WTC11 (cell line): ENCODE measurements at regions not wholly inside any gene's neighbourhood (a gene's known extent, or its start where the extent isn't known, plus 50 kb on each side); places are given as distances from the start of the nearest gene placed in this dataset.

Experiments
- ATAC-seq: fragments of 200-7000 bp; cut with Tn5 transposase; 2 replicates; pipeline ENCODE4 v1.10.0; 2021; ENCODE audit warnings: mild to moderate bottlenecking, moderate library complexity
- CTCF ChIA-PET: fragments of 300-600 bp; sonication (Branson Sonifier 250); formaldehyde crosslinking; loops from one replicate; lab custom pipeline; 2021; ENCODE audit warnings: antibody characterized with exemption; lab: Charles Lee
- POLR2A ChIA-PET: fragments of 350-600 bp; sonication (Branson Sonifier 250); formaldehyde crosslinking; loops from one replicate; lab custom pipeline; 2021; ENCODE audit warnings: antibody characterized with exemption; lab: Charles Lee
- DNase-seq: peaks from one replicate; pipeline ENCODE4 v3.0.0; 2021; ENCODE audit warnings: low spot score
- H3K27ac Mint-ChIP-seq: 2 replicates; pipeline ENCODE4 v1.8.0; 2021; ENCODE audit warnings: mixed read lengths
- H3K27me3 Mint-ChIP-seq: 2 replicates; pipeline ENCODE4 v1.8.0; 2021; ENCODE audit warnings: low read depth, mild to moderate bottlenecking, moderate library complexity, mixed read lengths
- H3K36me3 Mint-ChIP-seq: 2 replicates; pipeline ENCODE4 v1.8.0; 2021; ENCODE audit warnings: mixed read lengths
- H3K4me1 Mint-ChIP-seq: 2 replicates; pipeline ENCODE4 v1.8.0; 2022; ENCODE audit warnings: mixed read lengths
- H3K4me3 Mint-ChIP-seq: 2 replicates; pipeline ENCODE4 v1.8.0; 2021; ENCODE audit warnings: mild to moderate bottlenecking, moderate library complexity, mixed read lengths
- H3K9me3 Mint-ChIP-seq: 2 replicates; pipeline ENCODE4 v1.8.0; 2021; ENCODE audit warnings: mixed read lengths
- ATF2 ChIP-seq: sonication (generic); formaldehyde crosslinking; IDR thresholded peaks from 2 replicates; pipeline ENCODE4 v1.8.1; 2022; ENCODE audit warnings: low read depth, missing genetic modification reagents, borderline replicate concordance
- ATF6 ChIP-seq: sonication (generic); formaldehyde crosslinking; IDR thresholded peaks from 2 replicates; pipeline ENCODE4 v1.8.1; 2023; ENCODE audit warnings: mild to moderate bottlenecking, missing genetic modification reagents
- ETV6 ChIP-seq: sonication (generic); formaldehyde crosslinking; IDR thresholded peaks from 2 replicates; pipeline ENCODE4 v1.8.1; 2022; ENCODE audit warnings: mild to moderate bottlenecking, missing genetic modification reagents
- FOXK1 ChIP-seq: sonication (generic); formaldehyde crosslinking; IDR thresholded peaks from 2 replicates; pipeline ENCODE4 v1.8.0; 2022; ENCODE audit warnings: mild to moderate bottlenecking, moderate library complexity, missing genetic modification reagents
- GRHL2 ChIP-seq: fragments of 250-450 bp; sonication (Bioruptor Pico); IDR thresholded peaks from 2 replicates; pipeline ENCODE4 v1.8.0; 2022; ENCODE audit warnings: mild to moderate bottlenecking, moderate library complexity; ENCODE audit not compliant: insufficient replicate concordance, severe bottlenecking
- GTF2I ChIP-seq: fragments of 250-450 bp; sonication (Bioruptor Pico); conservative IDR thresholded peaks from 2 replicates; pipeline ENCODE4 v1.4.0; 2021; ENCODE audit warnings: mild to moderate bottlenecking
- HMGA2 ChIP-seq: fragments of 250-450 bp; sonication (Bioruptor Pico); IDR thresholded peaks from 2 replicates; pipeline ENCODE4 v1.4.0; 2021; ENCODE audit warnings: mild to moderate bottlenecking, moderate library complexity
- MAX ChIP-seq: sonication (generic); formaldehyde crosslinking; IDR thresholded peaks from 2 replicates; pipeline ENCODE4 v1.8.0; 2022; ENCODE audit warnings: mild to moderate bottlenecking, missing genetic modification reagents
- OVOL2 ChIP-seq: fragments of 250-450 bp; sonication (Bioruptor Pico); IDR thresholded peaks from 2 replicates; pipeline ENCODE4 v1.9.0; 2021; ENCODE audit warnings: mild to moderate bottlenecking, borderline replicate concordance
- RORB ChIP-seq: fragments of 250-450 bp; sonication (Bioruptor Pico); IDR thresholded peaks from 2 replicates; pipeline ENCODE4 v1.9.0; 2021; ENCODE audit warnings: mild to moderate bottlenecking
- SMAD4 ChIP-seq: sonication (generic); formaldehyde crosslinking; IDR thresholded peaks from 2 replicates; pipeline ENCODE4 v1.8.0; 2022; ENCODE audit warnings: mild to moderate bottlenecking, missing genetic modification reagents
- SOX15 ChIP-seq: fragments of 250-450 bp; sonication (Bioruptor Pico); IDR thresholded peaks from 2 replicates; pipeline ENCODE4 v1.9.0; 2021; ENCODE audit warnings: mild to moderate bottlenecking
- SP1 ChIP-seq: sonication (generic); formaldehyde crosslinking; conservative IDR thresholded peaks from 2 replicates; pipeline ENCODE4 v1.8.1; 2022; ENCODE audit warnings: missing genetic modification reagents
- ZNF121 ChIP-seq: sonication (generic); formaldehyde crosslinking; IDR thresholded peaks from 2 replicates; pipeline ENCODE4 v1.8.0; 2023; ENCODE audit warnings: missing genetic modification reagents
- ZNF281 ChIP-seq: sonication (generic); formaldehyde crosslinking; IDR thresholded peaks from 2 replicates; pipeline ENCODE4 v1.8.0; 2023; ENCODE audit warnings: mild to moderate bottlenecking, missing genetic modification reagents
- ZNF423 ChIP-seq: fragments of 250-450 bp; sonication (Bioruptor Pico); IDR thresholded peaks from 2 replicates; pipeline ENCODE4 v2.1.2; 2022; ENCODE audit warnings: mild to moderate bottlenecking, moderate library complexity
- ZNF671 ChIP-seq: fragments of 250-450 bp; sonication (Bioruptor Pico); IDR thresholded peaks from 2 replicates; pipeline ENCODE4 v1.8.0; 2021; ENCODE audit warnings: mild to moderate bottlenecking

GRCh38 chr1:29624320-29625083, 388.2 kb downstream of the PTPRU start:
- POLR2A ChIA-PET: no interaction called here
- no peak overlapping the region for H3K27ac Mint-ChIP-seq
- no peaks in the 10 kb centered on the region for H3K27me3 Mint-ChIP-seq
- H3K4me3 Mint-ChIP-seq: no peak overlapping the region
- no peak for TF ChIP-seq OVOL2 (CRISPR knock-in tag)
- ATAC-seq (no peak), DNase-seq (no peak)
- no peaks in the 10 kb centered on the region for H3K36me3 Mint-ChIP-seq
- H3K4me1 Mint-ChIP-seq: no peaks in the 10 kb centered on the region
- peaks cover 14% of the 10 kb centered on the region for H3K9me3 Mint-ChIP-seq
- CTCF ChIA-PET: no interaction called here

- Mint-ChIP-seq H3K4me1 (no peaks in the 10 kb centered on the region), H3K27ac (no peak overlapping the region), H3K9me3 (peaks cover 19% of the 10 kb centered on the region), H3K36me3 (no peaks in the 10 kb centered on the region), H3K4me3 (no peak overlapping the region), H3K27me3 (no peaks in the 10 kb centered on the region)
- DNase-seq: no peak
- CTCF ChIA-PET: no interaction called here
- no peak for ATAC-seq
- POLR2A ChIA-PET: no interaction called here
- TF ChIP-seq HMGA2 (no peak), SOX15 (CRISPR knock-in tag) (no peak), ZNF281 (CRISPR knock-in tag) (no peak), ZNF423 (CRISPR knock-in tag) (no peak), SP1 (CRISPR knock-in tag) (no peak), RORB (no peak), ZNF671 (CRISPR knock-in tag) (no peak), ETV6 (no peak), GRHL2 (CRISPR knock-in tag) (no peak), SMAD4 (no peak)
Measured at GRCh38 chr1:29623501-29623900, 387.2 kb downstream of the PTPRU start.

GRCh38 chr1:29621826-29622435, 385.6 kb downstream of the PTPRU start:
- POLR2A ChIA-PET: no interaction called here
- Mint-ChIP-seq H3K9me3 (peaks cover 10% of the 10 kb centered on the region), H3K36me3 (no peaks in the 10 kb centered on the region), H3K27ac (no peak overlapping the region), H3K27me3 (no peaks in the 10 kb centered on the region), H3K4me1 (no peaks in the 10 kb centered on the region), H3K4me3 (no peak overlapping the region)
- DNase-seq (no peak), ATAC-seq (no peak)
- CTCF ChIA-PET: interaction anchor here (0.7 kb wide), 1 partner anchor 130 kb away, joined by 3 read pairs; no protein-coding TSS in a partner anchor
- TF ChIP-seq FOXK1 (CRISPR knock-in tag) (no peak), ZNF121 (no peak), GTF2I (CRISPR knock-in tag) (no peak), ZNF671 (CRISPR knock-in tag) (no peak), ATF2 (CRISPR knock-in tag) (no peak), ATF6 (CRISPR knock-in tag) (no peak), MAX (CRISPR knock-in tag) (no peak)
